ENCODE measurements at regions not wholly inside any gene's neighbourhood (a gene's known extent, or its start where the extent isn't known, plus 50 kb on each side); places are given as distances from the start of the nearest gene placed in this dataset.

GRCh38 chr15:98286831-98287230 is 326.3 kb downstream of the ARRDC4 start:
- Histone ChIP-seq H3K4me1 (no peaks in the 10 kb centered on the region), H3K4me3 (ENCODE audit: low read depth, low read length) (no peak overlapping the region), H3K9me3 (no peaks in the 10 kb centered on the region), H3K27me3 (replicated peaks; ENCODE audit: control insufficient read depth, insufficient read depth, low read length) (no peaks in the 10 kb centered on the region), H3K36me3 (ENCODE audit: control insufficient read depth, insufficient read depth, low read length) (no peaks in the 10 kb centered on the region)
- no peak overlapping the region for H3K4me3 Mint-ChIP-seq (ENCODE audit: unreplicated experiment)
- no peaks in the 10 kb centered on the region for H3K9me3 Mint-ChIP-seq (ENCODE audit: unreplicated experiment)
- POLR2A ChIA-PET = no interaction called here
- H3K27me3 Mint-ChIP-seq (ENCODE audit: insufficient read depth, unreplicated experiment) = peaks cover 7% of the 10 kb centered on the region
- CTCF ChIA-PET = interaction anchor here (1.0 kb wide), 1 partner anchor 141 kb away, joined by 4 read pairs; no protein-coding TSS in a partner anchor
- intact Hi-C loops (cut with micrococcal nuclease; ENCODE audit: unreplicated experiment) = loop anchor here (10.0 kb wide), 1 partner anchor 72 kb away; no protein-coding TSS in a partner anchor
- H3K27ac Mint-ChIP-seq (ENCODE audit: unreplicated experiment) = no peak overlapping the region
- no peaks in the 10 kb centered on the region for H3K36me3 Mint-ChIP-seq (ENCODE audit: insufficient read depth, unreplicated experiment)
- TF ChIP-seq CTCF (IDR thresholded peaks at IDR 0.05; ENCODE audit: insufficient read depth in 1 of 2, low read depth in 1 of 2, low read length in 1 of 2, severe bottlenecking in 1 of 2, unreplicated experiment in 1 of 2) = no peak
- no peaks in the 10 kb centered on the region for H3K4me1 Mint-ChIP-seq (ENCODE audit: low read depth, unreplicated experiment)
- DNase-seq = no peak
- no TSS peak for BruUV-seq (replicated peaks)

GRCh38 chr15:98288091-98288590 is 327.6 kb downstream of the ARRDC4 start:
- Mint-ChIP-seq H3K4me3 (ENCODE audit: unreplicated experiment) (no peak overlapping the region), H3K4me1 (ENCODE audit: low read depth, unreplicated experiment) (no peaks in the 10 kb centered on the region), H3K27me3 (ENCODE audit: insufficient read depth, unreplicated experiment) (peaks cover 2% of the 10 kb centered on the region), H3K27ac (ENCODE audit: unreplicated experiment) (no peak overlapping the region), H3K9me3 (ENCODE audit: unreplicated experiment) (no peaks in the 10 kb centered on the region), H3K36me3 (ENCODE audit: insufficient read depth, unreplicated experiment) (no peaks in the 10 kb centered on the region)
- H3K36me3 ChIP-seq (ENCODE audit: control insufficient read depth, insufficient read depth, low read length) = no peaks in the 10 kb centered on the region
- no peaks in the 10 kb centered on the region for H3K27me3 ChIP-seq (replicated peaks; ENCODE audit: control insufficient read depth, insufficient read depth, low read length)
- ChIA-PET CTCF (no interaction called here), POLR2A (no interaction called here)
- H3K4me3 ChIP-seq (ENCODE audit: low read depth, low read length) = no peak overlapping the region
- BruUV-seq (replicated peaks) = no TSS peak
- no peak for TF ChIP-seq CTCF (IDR thresholded peaks at IDR 0.05; ENCODE audit: insufficient read depth in 1 of 2, low read depth in 1 of 2, low read length in 1 of 2, severe bottlenecking in 1 of 2, unreplicated experiment in 1 of 2)
- no peak for DNase-seq
- no peaks in the 10 kb centered on the region for H3K9me3 ChIP-seq
- no peaks in the 10 kb centered on the region for H3K4me1 ChIP-seq
- intact Hi-C loops (cut with micrococcal nuclease; ENCODE audit: unreplicated experiment) = loop anchor here (10.0 kb wide), 1 partner anchor 73 kb away; no protein-coding TSS in a partner anchor

- H3K36me3 Mint-ChIP-seq (ENCODE audit: insufficient read depth, unreplicated experiment) = no peaks in the 10 kb centered on the region
- Histone ChIP-seq H3K4me3 (ENCODE audit: low read depth, low read length) (no peak overlapping the region), H3K9me3 (no peaks in the 10 kb centered on the region), H3K27me3 (replicated peaks; ENCODE audit: control insufficient read depth, insufficient read depth, low read length) (no peaks in the 10 kb centered on the region), H3K4me1 (no peaks in the 10 kb centered on the region), H3K36me3 (ENCODE audit: control insufficient read depth, insufficient read depth, low read length) (no peaks in the 10 kb centered on the region)
- BruUV-seq (replicated peaks) = no TSS peak
- TF ChIP-seq CTCF (IDR thresholded peaks at IDR 0.05; ENCODE audit: insufficient read depth in 1 of 2, low read depth in 1 of 2, low read length in 1 of 2, severe bottlenecking in 1 of 2, unreplicated experiment in 1 of 2) = no peak
- intact Hi-C loops (cut with micrococcal nuclease; ENCODE audit: unreplicated experiment) = loop anchor here (5.0 to 10.0 kb wide), 2 partner anchors 75 to 138 kb away; no protein-coding TSS in a partner anchor
- no peak for DNase-seq
- no peak overlapping the region for H3K4me3 Mint-ChIP-seq (ENCODE audit: unreplicated experiment)
- H3K27ac Mint-ChIP-seq (ENCODE audit: unreplicated experiment) = no peak overlapping the region
- H3K4me1 Mint-ChIP-seq (ENCODE audit: low read depth, unreplicated experiment) = no peaks in the 10 kb centered on the region
- peaks cover 9% of the 10 kb centered on the region for H3K27me3 Mint-ChIP-seq (ENCODE audit: insufficient read depth, unreplicated experiment)
- ChIA-PET POLR2A (no interaction called here), CTCF (no interaction called here)
- H3K9me3 Mint-ChIP-seq (ENCODE audit: unreplicated experiment) = no peaks in the 10 kb centered on the region
Observed at GRCh38 chr15:98289747-98290146, 329.2 kb downstream of the ARRDC4 start.

All from Caco-2 (cell line).